HG02884 (cell line): ENCODE measurements at regions not wholly inside any gene's neighbourhood (a gene's known extent, or its start where the extent isn't known, plus 50 kb on each side); places are given as distances from the start of the nearest gene placed in this dataset.

Source experiments
- ATAC-seq: cut with Tn5 transposase; IDR thresholded peaks from one replicate; pipeline ENCODE4 v1.9.1; 2021; ENCODE audit warnings: mild to moderate bottlenecking, moderate library complexity; ENCODE audit not compliant: unreplicated experiment

DNA sequence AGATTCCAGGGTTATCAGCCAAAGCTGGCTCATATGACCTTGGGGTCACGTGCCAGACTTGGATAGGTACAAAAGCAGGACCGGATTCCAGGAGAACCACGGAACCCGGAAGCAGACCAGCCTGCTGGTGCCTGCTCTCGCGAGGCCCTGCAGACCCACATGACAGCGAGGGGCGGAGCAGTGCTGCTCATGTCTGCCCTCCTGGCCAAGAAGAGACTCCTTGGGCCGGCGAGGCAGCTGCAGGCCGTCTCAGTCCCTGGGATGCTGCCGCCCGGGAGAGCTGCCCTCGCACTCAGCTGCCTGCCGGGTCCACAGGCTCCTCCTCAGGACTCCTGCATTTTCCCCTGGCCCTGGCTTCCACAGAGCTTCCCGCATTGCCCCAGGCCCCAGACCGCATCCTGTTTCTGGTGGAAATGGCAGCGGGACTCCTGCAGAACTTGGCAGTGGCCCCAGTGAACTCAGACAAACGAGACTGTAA lies 739.5 kb downstream of the SOCS6 start:
- ATAC-seq, result no peak

DNA sequence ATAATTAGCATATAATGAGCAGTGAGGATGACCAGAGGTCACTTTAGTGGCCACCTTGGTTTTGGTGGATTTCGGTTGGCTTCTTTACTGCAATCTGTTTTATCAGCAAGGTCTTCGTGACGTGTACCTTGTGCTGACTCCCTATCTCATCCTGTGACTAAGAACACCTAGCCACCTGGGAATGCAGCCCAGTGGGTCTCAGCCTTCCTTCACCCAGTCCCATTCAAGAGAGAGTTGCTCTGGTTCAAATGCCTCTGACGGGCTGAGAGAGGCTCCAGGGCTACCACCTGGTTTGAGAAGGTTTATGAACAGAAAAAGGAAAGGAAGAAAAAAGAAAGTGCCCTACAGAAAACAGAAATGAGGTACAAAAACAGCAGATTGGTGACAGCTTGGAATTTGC lies 738.7 kb downstream of the SOCS6 start:
- ATAC-seq, result no peak

DNA sequence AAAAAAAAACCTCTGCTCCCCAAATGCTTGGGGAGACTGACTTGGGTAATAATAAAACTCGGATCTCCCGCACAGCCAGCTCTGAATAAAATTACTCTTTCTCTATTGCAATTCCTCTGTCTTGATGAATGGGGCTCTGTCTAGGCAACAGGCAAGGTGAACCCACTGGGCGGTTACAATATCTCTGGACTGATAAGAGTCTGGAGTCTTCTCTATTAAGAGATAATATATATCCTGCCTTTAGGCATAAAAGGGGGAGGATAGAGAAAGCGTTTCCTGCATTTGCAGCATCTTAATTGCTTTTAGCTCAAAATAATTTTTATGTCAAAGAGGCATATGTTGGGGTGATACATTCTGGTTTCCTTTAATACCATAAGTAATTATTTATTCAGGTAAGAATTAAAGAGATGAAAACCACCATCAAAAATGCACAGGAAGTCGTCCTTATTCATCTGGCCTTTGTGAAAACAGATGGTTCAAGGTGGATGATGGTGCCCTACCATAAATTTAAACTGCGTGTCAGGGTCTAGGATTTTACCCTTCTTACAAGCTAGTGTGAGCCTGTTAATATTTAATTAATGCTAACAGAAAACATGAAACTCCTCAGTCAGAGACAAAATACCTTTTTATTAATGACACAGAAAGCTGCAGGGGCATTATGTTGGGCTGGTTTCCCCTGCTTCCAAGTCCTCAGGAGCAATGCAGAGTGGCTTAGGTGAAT lies 736.8 kb downstream of the SOCS6 start:
- ATAC-seq, result no peak

DNA sequence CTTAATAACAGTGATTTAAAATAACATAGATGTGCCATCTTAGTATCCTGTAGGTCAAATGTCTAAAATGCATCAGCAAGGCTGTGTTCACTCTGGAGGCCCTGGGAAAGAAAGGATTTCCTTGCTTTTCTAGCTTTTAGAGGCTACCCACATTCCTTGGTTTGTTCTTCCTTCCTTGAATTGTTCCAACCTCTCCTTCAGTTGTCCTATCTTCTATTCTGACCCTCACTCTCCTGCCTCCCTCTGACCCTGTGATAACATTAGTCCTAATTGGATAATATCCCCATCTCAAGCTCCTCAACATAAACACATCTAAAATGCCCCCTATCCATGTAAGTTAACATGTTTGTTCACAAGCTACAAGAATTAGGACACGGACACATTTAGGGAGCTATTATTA lies 733.5 kb downstream of the SOCS6 start:
- ATAC-seq, result no peak

DNA sequence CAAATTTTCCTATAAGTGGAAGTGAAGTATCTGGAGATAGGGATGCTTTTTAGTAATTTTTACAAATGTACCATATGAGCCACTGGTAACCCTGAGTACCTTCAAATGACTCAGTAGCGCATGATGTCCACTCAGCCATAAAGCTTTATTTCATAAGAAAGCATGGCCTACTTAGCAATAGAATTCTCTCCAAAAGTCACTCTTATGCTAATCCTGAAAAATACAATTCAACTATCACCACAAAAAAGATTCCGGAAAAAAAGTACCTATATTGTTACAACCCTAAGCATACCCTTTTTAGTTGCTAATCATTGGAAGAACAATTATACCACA lies 732.2 kb downstream of the SOCS6 start:
- no peak for ATAC-seq

DNA sequence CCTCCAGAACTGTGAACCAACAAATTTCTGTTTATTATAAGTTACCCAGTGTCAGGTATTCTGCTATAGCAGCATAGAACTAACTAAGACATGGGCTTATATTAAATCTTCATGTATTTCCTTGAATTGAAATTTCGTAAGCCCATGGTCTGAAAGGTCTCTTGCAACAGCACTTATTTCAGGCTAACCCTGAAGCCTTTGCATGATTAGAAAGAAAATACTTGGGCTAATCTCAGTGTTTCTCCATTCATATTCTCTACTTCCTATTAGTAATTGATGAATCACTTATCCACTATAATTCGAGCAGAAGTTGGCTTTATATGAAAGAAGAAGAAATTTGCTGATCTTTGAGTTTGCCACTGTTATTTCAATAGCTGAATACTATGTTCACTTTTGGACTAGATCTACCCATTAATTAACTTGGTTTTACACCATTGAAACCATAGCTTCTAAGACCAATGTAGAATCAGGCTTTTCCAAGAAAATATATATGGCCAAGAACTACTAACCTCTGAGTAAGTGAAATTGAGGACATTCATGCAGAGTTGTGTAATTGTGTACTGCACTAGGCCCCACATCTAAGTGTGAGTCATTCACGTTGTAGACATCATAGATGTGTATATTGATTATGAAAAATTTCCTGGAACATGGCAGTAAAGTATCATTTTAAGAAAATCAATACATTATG lies 731.6 kb downstream of the SOCS6 start:
- ATAC-seq, result no peak

DNA sequence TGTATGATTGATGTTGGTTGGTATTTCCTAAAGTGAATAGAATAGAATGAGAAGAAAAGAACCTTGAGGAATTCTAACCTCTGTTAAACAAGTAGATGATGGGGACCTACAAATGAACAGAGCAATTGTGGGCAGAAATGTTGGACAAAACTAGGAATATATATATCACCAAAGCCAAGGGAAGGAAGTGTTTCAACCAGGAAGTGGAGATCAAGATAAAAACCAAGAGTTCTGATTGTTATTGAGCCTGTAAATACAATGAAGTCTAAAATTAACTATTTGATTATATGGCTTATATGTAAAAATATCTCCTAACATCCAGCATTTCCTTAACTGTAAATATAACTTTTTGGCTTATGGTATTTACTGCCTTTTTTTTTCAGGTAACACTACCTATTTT lies 730.0 kb downstream of the SOCS6 start:
- ATAC-seq, result no peak

DNA sequence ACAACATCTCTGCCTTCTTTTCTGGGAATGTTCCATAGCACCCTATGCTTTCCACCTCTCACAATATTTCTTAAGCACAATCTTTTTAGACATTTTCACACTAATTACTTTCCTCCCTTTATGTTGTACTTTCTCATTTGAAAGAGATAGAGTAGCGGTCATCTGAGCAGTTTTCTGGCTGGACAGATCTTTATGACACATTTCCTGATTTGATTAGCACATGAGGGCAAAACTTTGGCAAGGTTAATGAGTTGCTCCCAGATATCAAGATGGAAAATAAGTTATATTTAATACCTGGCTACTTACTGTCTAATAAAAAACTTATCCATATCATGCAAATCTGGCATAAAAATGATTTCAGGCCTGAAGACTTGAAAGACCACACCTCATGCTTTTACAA lies 723.9 kb downstream of the SOCS6 start:
- no peak for ATAC-seq

DNA sequence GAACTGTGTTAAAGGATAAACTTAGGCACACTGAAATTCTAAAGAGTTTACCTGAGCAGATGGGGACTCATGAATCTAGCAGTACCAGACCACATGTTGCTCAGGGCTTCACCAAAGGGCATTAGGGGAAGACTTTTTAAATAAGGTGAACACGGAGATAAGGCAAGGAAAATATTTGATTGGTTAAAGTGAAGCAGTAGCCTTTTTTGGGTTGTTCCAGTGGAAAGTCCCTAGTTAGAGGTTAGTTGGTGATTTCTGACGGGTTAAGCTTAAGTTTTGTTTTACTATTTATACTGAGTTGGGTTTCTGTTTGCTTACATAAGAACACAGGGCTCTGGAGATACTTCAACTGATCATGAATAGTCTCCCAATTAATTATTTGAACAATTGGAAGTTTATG lies 722.5 kb downstream of the SOCS6 start:
- no peak for ATAC-seq

DNA sequence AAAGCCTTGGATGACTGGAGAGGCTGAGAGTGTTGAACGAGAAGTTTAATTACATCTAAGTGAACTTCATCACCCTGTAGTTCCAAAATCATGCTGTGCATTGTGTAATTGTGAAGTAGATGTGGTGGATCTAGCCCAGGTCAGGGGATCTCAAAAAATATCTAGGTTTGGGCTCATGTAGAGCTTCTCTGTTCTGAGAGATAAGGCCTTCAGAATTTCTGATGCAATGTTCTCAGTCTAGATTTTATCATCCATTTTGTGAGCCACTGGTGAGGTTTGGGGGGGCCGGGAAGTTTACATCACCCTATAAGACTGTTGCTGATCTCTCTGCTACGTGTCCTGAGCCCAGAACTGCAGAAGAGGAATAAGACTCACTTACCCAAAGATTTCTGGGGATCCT lies 719.4 kb downstream of the SOCS6 start:
- ATAC-seq, result no peak

DNA sequence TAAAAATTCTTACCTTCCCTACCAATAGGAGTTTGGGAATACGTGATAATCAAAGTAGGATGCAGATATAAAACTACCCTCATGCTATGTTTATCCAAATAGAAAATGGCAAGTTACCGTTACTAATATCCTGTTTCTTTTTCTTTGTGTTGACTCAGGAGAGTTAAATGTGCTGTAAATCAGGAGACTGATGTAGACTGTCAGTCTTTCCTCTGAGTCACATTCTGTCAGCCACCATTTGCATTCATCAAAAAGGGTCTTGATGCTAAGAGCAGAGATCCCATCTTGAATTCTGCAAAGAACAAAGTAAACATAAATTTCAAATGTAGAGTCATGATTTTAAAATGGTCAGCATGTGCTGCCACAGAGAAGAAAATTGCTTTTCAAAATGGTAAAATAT lies 712.8 kb downstream of the SOCS6 start:
- no peak for ATAC-seq

DNA sequence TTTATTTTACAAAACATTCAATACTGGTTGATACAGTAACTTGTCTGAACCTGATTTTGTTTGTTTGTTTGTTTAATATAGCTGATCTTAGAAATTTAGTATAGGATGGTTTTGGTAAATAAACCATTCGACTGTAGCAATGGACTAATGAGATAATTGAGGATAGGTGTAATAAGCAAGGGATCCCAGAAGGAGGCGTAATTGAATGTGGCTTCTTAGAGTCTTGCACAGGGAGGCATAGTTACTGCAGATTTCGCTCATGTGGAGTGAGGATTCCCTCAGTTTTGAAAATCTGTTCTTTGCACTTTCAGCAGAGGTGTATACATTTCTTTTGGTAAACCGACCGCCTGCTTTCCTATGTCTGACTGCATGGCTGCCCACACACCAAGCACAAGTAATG lies 709.6 kb downstream of the SOCS6 start:
- no peak for ATAC-seq

DNA sequence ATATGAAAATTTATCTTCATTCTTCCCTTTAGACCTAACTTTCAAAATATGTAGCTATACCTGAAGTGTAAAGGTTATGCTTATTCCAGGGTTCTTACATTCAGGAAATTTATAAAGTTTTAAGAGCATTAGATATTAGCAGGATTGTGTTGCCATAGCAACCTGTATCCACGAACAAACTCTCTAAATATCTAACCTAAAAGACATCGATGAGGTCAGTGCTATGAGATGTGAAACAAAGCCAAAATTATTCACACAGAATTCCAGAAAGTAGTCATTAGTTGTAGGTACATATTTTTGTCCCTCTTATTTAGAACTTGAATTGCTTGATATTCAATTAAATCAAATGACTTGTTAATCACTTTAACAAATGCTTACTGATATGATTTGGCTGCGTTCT lies 705.3 kb downstream of the SOCS6 start:
- no peak for ATAC-seq

DNA sequence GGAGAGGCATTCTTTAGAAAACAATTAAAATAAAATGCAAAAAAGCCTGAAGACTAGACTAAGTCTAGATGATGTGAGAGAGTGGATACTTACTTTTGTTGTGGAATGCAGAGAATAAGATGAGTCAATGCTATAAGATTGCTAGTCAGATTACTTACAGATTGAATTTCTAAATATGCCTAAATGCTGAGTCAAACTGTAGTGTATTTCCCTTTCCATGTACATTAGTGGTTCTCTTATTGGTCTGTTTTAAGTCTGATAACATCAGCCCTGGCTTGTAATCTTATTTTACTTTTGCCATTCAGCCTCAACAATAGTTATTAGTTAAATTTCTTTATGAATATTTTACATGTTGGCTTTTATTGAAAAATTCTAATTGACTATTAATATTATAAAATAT lies 702.7 kb downstream of the SOCS6 start:
- no peak for ATAC-seq

DNA sequence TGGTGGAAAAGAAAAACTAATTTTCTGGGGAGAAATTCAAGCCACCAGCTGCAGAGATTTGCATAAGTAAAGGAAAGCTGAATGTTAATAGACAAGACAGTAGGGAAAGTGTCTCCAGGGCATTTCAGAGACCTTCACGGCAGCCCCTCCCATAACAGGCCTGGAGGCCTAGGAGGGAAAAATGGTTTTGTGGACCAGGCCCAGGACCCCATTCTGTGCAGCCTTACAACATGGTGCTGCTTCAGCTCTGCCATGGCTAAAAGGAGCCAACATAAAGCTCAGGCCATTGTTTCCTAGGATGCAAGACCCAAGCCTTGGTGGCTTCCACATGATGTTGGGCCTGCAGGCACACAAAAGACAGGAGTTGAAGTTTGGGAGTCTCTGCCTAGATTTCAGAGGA lies 697.1 kb downstream of the SOCS6 start:
- ATAC-seq, result no peak

DNA sequence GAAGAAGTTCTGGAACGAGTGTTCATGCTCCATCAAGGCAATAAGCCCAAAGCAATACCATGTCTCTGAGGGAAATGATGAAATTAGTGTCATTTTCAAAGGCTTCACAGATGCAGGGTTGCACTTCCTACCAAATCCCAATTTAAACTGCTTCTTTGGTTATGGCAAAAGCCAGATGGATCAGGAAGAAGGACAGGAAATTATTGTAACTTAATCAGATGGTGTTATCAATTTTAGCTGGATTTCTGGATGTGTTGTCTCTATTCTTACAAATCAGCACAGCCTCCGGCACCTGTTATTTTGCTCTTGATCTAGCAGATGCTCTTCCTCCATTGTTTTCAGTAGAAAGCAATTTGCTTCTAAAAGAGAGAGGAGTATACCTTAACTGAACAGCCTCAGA lies 693.4 kb downstream of the SOCS6 start:
- no peak for ATAC-seq

DNA sequence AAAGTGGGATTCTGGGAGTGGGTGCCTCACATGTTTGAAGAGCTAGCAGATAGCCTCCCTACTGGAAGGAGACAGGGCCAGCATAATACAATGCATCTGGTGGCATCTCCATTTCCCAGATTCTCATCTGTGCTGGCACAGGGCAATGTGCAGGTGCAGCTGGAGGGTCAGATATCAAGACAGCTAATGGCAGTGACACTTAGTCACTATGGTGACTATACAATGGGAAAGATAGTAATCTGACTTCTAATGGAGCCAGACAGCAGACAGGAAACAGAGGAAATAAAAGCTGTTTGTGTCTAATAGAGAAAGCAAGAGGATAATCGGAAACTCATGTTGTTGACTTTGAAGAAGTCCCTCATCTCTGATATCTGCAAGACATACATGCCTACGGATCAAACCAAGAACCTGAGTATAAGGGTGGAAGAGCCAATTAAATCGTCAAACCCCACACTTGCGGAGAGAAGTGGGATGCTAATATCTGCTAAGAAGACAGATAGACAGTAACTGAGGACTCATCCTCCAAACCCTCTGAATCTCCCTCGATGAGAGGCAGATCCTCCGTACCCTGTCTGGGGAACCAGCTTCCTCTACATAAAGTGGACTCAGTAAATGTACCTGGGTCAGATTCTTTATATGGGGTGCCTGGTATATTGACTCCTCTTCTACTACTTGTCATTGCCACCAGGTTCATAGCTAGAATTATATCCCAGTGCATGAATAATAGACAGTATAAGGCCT lies 692.7 kb downstream of the SOCS6 start:
- ATAC-seq, result no peak

DNA sequence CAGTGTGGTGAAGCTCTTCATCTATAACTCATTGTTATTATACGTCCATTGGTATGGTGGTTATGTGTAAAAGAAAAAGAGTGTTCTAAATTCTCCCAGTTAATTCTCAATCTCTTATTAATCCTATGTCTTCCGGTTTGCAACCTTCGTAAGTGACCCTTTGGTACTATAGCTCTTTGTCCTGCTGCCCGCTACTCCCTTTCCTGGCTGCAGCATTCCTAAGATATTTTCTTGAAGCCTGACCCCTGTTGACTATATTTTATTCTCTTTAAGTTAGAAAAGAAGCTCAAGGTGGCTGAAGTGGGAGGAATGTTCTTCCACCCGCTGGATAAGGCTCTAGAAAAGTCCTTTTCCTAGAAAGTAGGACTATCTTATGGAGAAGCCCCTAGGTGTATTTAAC lies 684.8 kb downstream of the SOCS6 start:
- ATAC-seq, result no peak

DNA sequence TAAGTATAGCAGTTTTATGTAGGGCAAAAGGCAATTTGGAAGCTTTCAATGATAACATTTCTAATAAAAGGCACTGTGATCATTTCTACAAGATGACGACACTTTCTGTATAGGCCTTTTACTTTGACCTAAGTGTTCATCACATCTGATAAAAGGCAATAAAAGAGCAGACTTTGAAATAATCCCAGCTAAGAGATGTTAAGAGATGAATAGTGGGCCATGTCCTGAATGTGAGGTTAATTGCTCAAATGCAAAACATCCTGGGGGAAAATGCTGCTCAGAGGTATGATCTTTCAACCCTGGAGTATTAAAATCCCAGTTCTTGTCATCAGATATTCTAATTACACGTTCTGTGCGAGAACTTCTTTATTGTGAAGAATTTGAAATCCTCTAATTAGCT lies 677.6 kb downstream of the SOCS6 start:
- ATAC-seq, result no peak

DNA sequence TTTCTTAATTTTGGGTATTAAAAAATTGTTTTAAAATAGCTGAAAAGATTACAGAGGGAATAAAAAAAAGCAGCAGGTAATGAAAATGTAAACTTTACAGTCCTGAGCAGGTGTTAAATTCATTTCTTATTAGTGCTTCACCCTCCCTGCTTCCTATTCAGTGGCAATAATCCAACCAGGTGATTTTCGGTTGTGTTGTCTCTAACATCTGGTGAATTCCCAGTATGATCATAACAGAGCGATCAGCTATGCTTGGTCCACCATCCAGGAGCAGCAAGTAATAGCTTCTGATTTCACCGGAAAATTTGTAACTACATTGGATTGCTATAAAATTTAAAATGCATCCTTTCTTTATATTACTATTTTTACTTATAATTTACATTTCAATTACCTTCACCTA lies 673.1 kb downstream of the SOCS6 start:
- no peak for ATAC-seq

DNA sequence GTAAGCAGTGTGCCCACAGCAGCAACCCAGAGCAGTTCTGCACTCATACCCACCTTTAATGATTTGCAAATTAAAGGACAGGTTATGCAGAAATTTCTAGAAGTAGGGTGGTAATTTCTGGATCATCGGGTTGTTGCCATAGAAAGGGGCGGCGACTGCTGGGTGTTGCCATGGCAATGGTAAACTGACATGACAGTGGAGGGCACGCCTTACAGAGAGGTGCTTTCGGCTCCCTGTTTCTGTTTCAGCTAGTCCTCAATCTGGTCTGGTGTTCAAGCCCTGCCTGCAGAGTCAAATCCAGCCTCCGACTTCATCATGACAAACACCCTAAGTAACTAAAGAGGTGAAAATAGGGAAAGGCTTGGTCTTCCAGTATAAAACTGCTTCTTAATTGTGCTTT lies 667.7 kb downstream of the SOCS6 start:
- no peak for ATAC-seq

DNA sequence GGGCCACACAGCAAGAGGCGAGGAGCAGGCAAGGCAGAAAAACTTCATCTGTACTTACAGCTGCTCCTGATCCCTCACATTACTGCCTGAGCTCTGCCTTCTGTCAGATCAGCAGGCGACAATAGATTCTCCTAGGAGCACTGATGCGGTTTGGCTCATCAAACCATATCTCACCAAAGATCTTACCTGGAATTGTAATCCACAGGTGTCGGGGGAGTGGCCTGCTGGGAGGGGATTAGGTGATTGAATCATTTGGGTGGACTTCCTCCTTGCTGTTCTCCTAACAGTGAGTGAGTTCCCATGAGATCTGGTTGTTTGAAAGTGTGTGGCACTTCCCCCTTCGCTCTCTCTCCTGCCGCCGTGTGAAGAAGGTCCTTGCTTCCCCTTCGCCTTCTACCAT lies 647.3 kb downstream of the SOCS6 start:
- no peak for ATAC-seq
